ENCODE measurements at regions not wholly inside any gene's neighbourhood (a gene's known extent, or its start where the extent isn't known, plus 50 kb on each side); places are given as distances from the start of the nearest gene placed in this dataset.

DNA sequence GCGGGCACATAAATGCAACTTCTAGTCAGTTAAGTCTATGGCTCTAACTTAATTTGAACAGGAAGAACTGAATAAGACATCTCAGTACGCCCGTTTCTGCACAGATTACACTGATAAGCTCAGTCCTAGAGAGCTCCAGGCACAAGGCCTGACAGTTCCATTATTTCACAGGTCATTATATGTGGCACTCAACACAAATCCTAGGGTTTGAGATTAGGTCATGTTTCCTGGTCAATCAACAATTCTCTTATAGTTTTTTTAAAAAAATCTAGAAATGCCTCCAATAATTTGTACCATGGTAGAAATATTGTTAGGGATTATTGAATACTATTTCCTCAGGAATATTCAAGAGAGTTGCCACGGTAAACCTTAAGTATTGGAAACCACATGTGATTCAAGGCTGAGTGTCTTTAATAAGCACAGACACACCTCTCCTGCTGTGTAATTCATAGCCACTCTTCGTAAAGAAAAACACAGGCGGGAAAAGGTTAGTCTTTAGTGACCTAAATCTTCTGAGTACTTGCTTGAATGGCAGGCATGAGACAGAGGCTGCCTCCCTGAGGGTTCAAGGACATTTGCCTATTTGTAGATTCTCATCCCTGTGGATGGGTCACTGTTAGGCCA is 342.9 kb upstream of the ADGRL3 start:
- TF ChIP-seq CTCF (IDR thresholded peaks at IDR 0.05; ENCODE audit: insufficient read depth, low read depth, low read length), result no peak
- no peak for TF ChIP-seq EZH2 (IDR thresholded peaks at IDR 0.05; ENCODE audit: insufficient read depth, low read length)

Measured in astrocyte (in vitro differentiated cells and primary cell).